ENCODE measurements at regions not wholly inside any gene's neighbourhood (a gene's known extent, or its start where the extent isn't known, plus 50 kb on each side); places are given as distances from the start of the nearest gene placed in this dataset.
A peak's percentile ranks its signal among the peaks of the same experiment; 100 is the strongest.

GRCh38 chr6:125699591-125699990 lies 49.8 kb upstream of the HEY2 start:
- Histone ChIP-seq H2BK120ac (replicated peaks; ENCODE audit: low read depth, low read length) (no peak overlapping the region), H2BK12ac (ENCODE audit: low read depth, low read length) (no peak overlapping the region), H3K23ac (ENCODE audit: insufficient read length) (peak overlapping the region; percentile 27), H3K36me3 (ENCODE audit: control insufficient read depth in 2 of 4, insufficient read depth in 4 of 4, low read length in 3 of 4) (peaks cover 0 to 67% (median 21%) of the 10 kb centered on the region in 4 experiments; a peak in 5 of 8 replicates), H3K18ac (ENCODE audit: extremely low read depth, low read length) (no peak overlapping the region), H3K79me2 (ENCODE audit: control insufficient read depth in 1 of 2, insufficient read depth in 2 of 2, low read length in 2 of 2) (peaks cover 0 to 40% of the 10 kb centered on the region in 2 experiments; a peak in 2 of 4 replicates), H3K9me3 (ENCODE audit: insufficient read depth in 2 of 2, low read depth in 1 of 2, low read length in 1 of 2) (peaks cover 16% of the 10 kb centered on the region in 2 experiments), H3K79me1 (ENCODE audit: low read depth, low read length) (no peaks in the 10 kb centered on the region), H4K5ac (ENCODE audit: insufficient read length, low read depth, low read length) (peak overlapping the region; percentile 23), H4K8ac (ENCODE audit: extremely low read depth, insufficient read depth, low read length) (no peak overlapping the region), H3K14ac (ENCODE audit: insufficient read length) (no peak overlapping the region), H2BK5ac (ENCODE audit: low read depth, low read length) (no peak overlapping the region), H3K4ac (replicated peaks; ENCODE audit: insufficient read length, low read depth, low read length) (no peak overlapping the region), H3K9ac (replicated peaks in 1 of 4; ENCODE audit: extremely low read depth in 1 of 4, low read depth in 3 of 4, low read length in 3 of 4) (no peak overlapping the region), H4K20me1 (replicated peaks in 1 of 2; ENCODE audit: control insufficient read depth in 1 of 2, insufficient read depth in 2 of 2, low read length in 2 of 2) (no peaks in the 10 kb centered on the region), H3K23me2 (ENCODE audit: low read depth, low read length) (no peaks in the 10 kb centered on the region), H3K56ac (replicated peaks; ENCODE audit: insufficient read length, low read depth, low read length) (no peak overlapping the region), H4K91ac (replicated peaks; ENCODE audit: insufficient read length, low read length) (no peak overlapping the region), H3K4me1 (replicated peaks in 1 of 4; ENCODE audit: control insufficient read depth in 3 of 4, insufficient read depth in 4 of 4, low read length in 3 of 4) (peaks cover 0 to 6% (median 4%) of the 10 kb centered on the region in 4 experiments; a peak in 5 of 7 replicates), H2BK15ac (ENCODE audit: low read length) (no peak overlapping the region), H3K4me2 (ENCODE audit: insufficient read depth in 1 of 2, low read depth in 2 of 2, low read length in 2 of 2) (no peak overlapping the region), H3K27me3 (replicated peaks in 1 of 4; ENCODE audit: control insufficient read depth in 3 of 4, extremely low read depth in 1 of 4, insufficient read depth in 3 of 4, low read length in 3 of 4) (no peaks in the 10 kb centered on the region), H2AK5ac (ENCODE audit: low read depth, low read length) (no peak overlapping the region), H2AFZ (ENCODE audit: low read length) (no peak overlapping the region), H3K27ac (ENCODE audit: low read depth, low read length) (no peak overlapping the region), H3K4me3 (ENCODE audit: extremely low read depth in 1 of 4, insufficient read depth in 2 of 4, low read depth in 3 of 4, low read length in 4 of 4) (peak overlapping the region in 1 of 4 experiments; percentile 1; a peak in 1 of 8 replicates), H2BK20ac (ENCODE audit: low read length) (no peak overlapping the region)
- ChIA-PET CTCF (ENCODE audit: partially characterized antibody) (interaction anchor here (0.8 to 1.1 kb wide), 2 partner anchors 28 to 59 kb away, joined by 3 to 7 read pairs; no protein-coding TSS in a partner anchor), POLR2A (ENCODE audit: partially characterized antibody) (interaction anchor here (0.8 to 2.5 kb wide), 7 partner anchors 9 to 77 kb away, joined by 3 to 10 read pairs (median 4); no protein-coding TSS in a partner anchor)
- TF ChIP-seq CTCF (IDR thresholded peaks at IDR 0.05; ENCODE audit: control extremely low read depth in 1 of 3, insufficient read depth in 1 of 3, low read depth in 1 of 3, low read length in 3 of 3) (no peak), BCL11A (IDR thresholded peaks at IDR 0.05; ENCODE audit: low read depth in 2 of 2, low read length in 2 of 2) (no peak), GTF2F1 (IDR thresholded peaks at IDR 0.05; ENCODE audit: borderline replicate concordance, low read depth, low read length) (no peak), BRCA1 (IDR thresholded peaks at IDR 0.05; ENCODE audit: low read depth, low read length) (no peak), NRF1 (IDR thresholded peaks at IDR 0.05; ENCODE audit: low read depth, low read length) (no peak), E2F6 (IDR thresholded peaks at IDR 0.05) (0 out of 2 replicates have a peak, but pooled peaks have one; percentile 11), POU5F1 (IDR thresholded peaks at IDR 0.05; ENCODE audit: low read depth, low read length) (no peak), BACH1 (IDR thresholded peaks at IDR 0.05; ENCODE audit: low read length) (no peak)
- DNase-seq (ENCODE audit: low read depth in 1 of 2, low spot score in 2 of 2) (no peak), FAIRE-seq (no peak)
- 83% methylated on average over 4 of the region's 4 CpGs; no CpG with 5 or more reads in 1 of the 2 experiments for WGBS, 2 experiments (ENCODE audit: extremely low coverage in 1 of 2, insufficient coverage in 1 of 2, insufficient read length in 1 of 2, insufficient replicate concordance in 2 of 2, low coverage in 1 of 2, low lambda C conversion rate in 2 of 2, missing lambda C conversion rate in 1 of 2)

All from H1 (cell line).